ENCODE measurements at regions not wholly inside any gene's neighbourhood (a gene's known extent, or its start where the extent isn't known, plus 50 kb on each side); places are given as distances from the start of the nearest gene placed in this dataset.

- TF ChIP-seq CTCF (IDR thresholded peaks at IDR 0.05) (no peak), POLR2AphosphoS5 (IDR thresholded peaks at IDR 0.05; ENCODE audit: insufficient read depth in 1 of 2, low read depth in 1 of 2) (no peak), POLR2A (IDR thresholded peaks at IDR 0.05) (no peak)
Measured at GRCh38 chr11:23755076-23755475, 741.8 kb upstream of the LUZP2 start.
